B cell (primary cell): ENCODE measurements at regions not wholly inside any gene's neighbourhood (a gene's known extent, or its start where the extent isn't known, plus 50 kb on each side); places are given as distances from the start of the nearest gene placed in this dataset.

Source experiments
- ATAC-seq: fragments of 200-7000 bp; cut with Tn5 transposase; one replicate; pipeline ENCODE4 v1.10.0; 2021; ENCODE audit warnings: low read depth, mild to moderate bottlenecking, moderate number of reproducible peaks, moderate library complexity
- CTCF ChIA-PET: fragments of 350-600 bp; sonication (Branson Sonifier 250); formaldehyde crosslinking; loops from one replicate; lab custom pipeline; 2021; ENCODE audit warnings: antibody characterized with exemption, inconsistent platforms; lab: Charles Lee
- POLR2A ChIA-PET: fragments of 350-600 bp; sonication (Branson Sonifier 250); formaldehyde crosslinking; loops from one replicate; lab custom pipeline; 2021; ENCODE audit warnings: antibody characterized with exemption; lab: Charles Lee
- DNase-seq: peaks from one replicate; pipeline ENCODE4 v3.0.0; 2013
- H2AFZ ChIP-seq: 2 replicates; pipeline ENCODE4 v1.6.1; 2012; ENCODE audit warnings: mild to moderate bottlenecking, low read depth, low read length; ENCODE audit not compliant: insufficient read depth, poor library complexity, severe bottlenecking
- H3K27ac ChIP-seq, 2 donors: 1 replicate in 1 of 2; 2 replicates in 1 of 2; pipeline ENCODE4 v1.5.1; 2012 to 2013; ENCODE audit warnings: low read length in 2 of 2, mild to moderate bottlenecking in 2 of 2, moderate library complexity in 1 of 2
- H3K27me3 ChIP-seq, 4 experiments: fragments of 200-600 bp in 1 of 4; sonication (generic) in 1 of 4; replicated peaks in 1 of 4; 1 replicate in 2 of 4; 2 replicates in 2 of 4; pipeline versions ENCODE4 v1.6.1 to v1.7.0; 2013 to 2016; ENCODE audit warnings: low read length in 3 of 4, mild to moderate bottlenecking in 2 of 4, mixed read lengths in 1 of 4, moderate library complexity in 1 of 4; ENCODE audit not compliant: insufficient read depth in 4 of 4, control insufficient read depth in 3 of 4; ENCODE audit errors: control extremely low read depth in 1 of 4
- H3K36me3 ChIP-seq, 2 experiments: replicated peaks in 1 of 2; 1 replicate in 1 of 2; 2 replicates in 1 of 2; pipeline versions ENCODE4 v1.6.1 to v1.7.1; 2013; ENCODE audit warnings: low read length in 1 of 2; ENCODE audit not compliant: insufficient read depth in 2 of 2, control insufficient read depth in 1 of 2; ENCODE audit errors: control extremely low read depth in 1 of 2, extremely low read depth in 1 of 2
- H3K4me1 ChIP-seq, 2 donors: fragments of 200-600 bp in 1 of 2; sonication (generic) in 1 of 2; 1 replicate in 1 of 2; 2 replicates in 1 of 2; pipeline versions ENCODE4 v1.5.1 to v1.6.1; 2013 to 2017; ENCODE audit warnings: low read length in 2 of 2; ENCODE audit not compliant: control insufficient read depth in 2 of 2, insufficient read depth in 2 of 2
- H3K4me2 ChIP-seq: replicated peaks from 2 replicates; pipeline ENCODE3; 2012; ENCODE audit warnings: mild to moderate bottlenecking, low read depth, low read length; ENCODE audit not compliant: poor library complexity, severe bottlenecking
- H3K4me3 ChIP-seq, 5 experiments: fragments of 200-600 bp in 1 of 5; sonication (generic) in 1 of 5; 1 replicate in 3 of 5; 2 replicates in 2 of 5; pipeline versions ENCODE4 v1.5.1 to v1.7.0; 2011 to 2016; ENCODE audit warnings: low read length in 4 of 5, mild to moderate bottlenecking in 4 of 5, low read depth in 2 of 5, control low read depth in 1 of 5, moderate library complexity in 1 of 5; ENCODE audit not compliant: insufficient read depth in 1 of 5; ENCODE audit errors: control extremely low read depth in 1 of 5, extremely low read depth in 1 of 5
- H3K79me2 ChIP-seq: fragments of 200-600 bp; sonication (generic); one replicate; pipeline ENCODE4 v1.6.0; 2016; ENCODE audit warnings: low read length; ENCODE audit not compliant: control insufficient read depth, insufficient read depth
- H3K9ac ChIP-seq: fragments of 200-600 bp; sonication (generic); 2 replicates; pipeline ENCODE4 v1.6.1; 2017; ENCODE audit warnings: mild to moderate bottlenecking, low read length, moderate library complexity
- H3K9me3 ChIP-seq, 3 donors: one replicate each; pipeline versions ENCODE4 v1.6.1 to v1.7.1; 2013; ENCODE audit warnings: low read length in 2 of 3; ENCODE audit not compliant: control insufficient read depth in 2 of 3, insufficient read depth in 1 of 3; ENCODE audit errors: control extremely low read depth in 1 of 3
- H4K20me1 ChIP-seq: 2 replicates; pipeline ENCODE4 v1.6.0; 2012; ENCODE audit warnings: mild to moderate bottlenecking, low read length; ENCODE audit not compliant: insufficient read depth, control insufficient read depth, poor library complexity, severe bottlenecking
- H3K27ac Mint-ChIP-seq: one replicate; pipeline ENCODE4 v1.8.0; 2021; ENCODE audit warnings: mixed read lengths
- H3K27me3 Mint-ChIP-seq: one replicate; pipeline ENCODE4 v1.8.0; 2021; ENCODE audit warnings: mixed read lengths
- H3K4me1 Mint-ChIP-seq: one replicate; pipeline ENCODE4 v1.8.0; 2021; ENCODE audit warnings: mixed read lengths
- H3K4me3 Mint-ChIP-seq: one replicate; pipeline ENCODE4 v1.8.0; 2021; ENCODE audit warnings: mixed read lengths
- H3K9me3 Mint-ChIP-seq: one replicate; pipeline ENCODE4 v1.8.0; 2022; ENCODE audit warnings: mixed read lengths; ENCODE audit not compliant: insufficient read depth
- CTCF ChIP-seq: fragments of 200-600 bp; IDR thresholded peaks from one replicate; pipeline ENCODE4 v1.8.0; 2022; ENCODE audit warnings: antibody characterized with exemption, mild to moderate bottlenecking
- EZH2 ChIP-seq: IDR thresholded peaks from 2 replicates; pipeline ENCODE4 v1.6.1; 2012; ENCODE audit warnings: borderline replicate concordance, low read depth, mild to moderate bottlenecking, moderate library complexity, low read length; ENCODE audit not compliant: insufficient read depth, poor library complexity, severe bottlenecking
- WGBS: methylation state at CpG from one replicate; pipeline ENCODE4 v1.1.5; 2013; ENCODE audit warnings: missing lambda C conversion rate; ENCODE audit not compliant: insufficient coverage; 5-methylcytosine and 5-hydroxymethylcytosine counted together
- intact Hi-C: fragments of 100-400 bp; cut with micrococcal nuclease; formaldehyde crosslinking; loops from one replicate; pipeline ENCODE4 v1.10.0; 2022

- H3K9me3 Mint-ChIP-seq, result no peaks in the 10 kb centered on the region
- no peak overlapping the region for H3K4me3 Mint-ChIP-seq
- no peaks in the 10 kb centered on the region for H4K20me1 ChIP-seq
- no peak overlapping the region for H3K4me3 ChIP-seq
- no peaks in the 10 kb centered on the region for H3K4me1 Mint-ChIP-seq
- WGBS, result 80% methylated on average over 1 of the region's 1 CpG
- intact Hi-C loops, result no loop called here
- H3K27me3 Mint-ChIP-seq, result no peaks in the 10 kb centered on the region
- no peak overlapping the region for H3K9ac ChIP-seq
- H3K4me2 ChIP-seq, result no peak overlapping the region
- no peaks in the 10 kb centered on the region for H3K9me3 ChIP-seq
- H2AFZ ChIP-seq, result no peak overlapping the region
- H3K4me1 ChIP-seq, result no peaks in the 10 kb centered on the region
- H3K27ac Mint-ChIP-seq, result no peak overlapping the region
- H3K27ac ChIP-seq, result no peak overlapping the region
- DNase-seq, result no peak
- H3K36me3 ChIP-seq, result no peaks in the 10 kb centered on the region
- TF ChIP-seq CTCF, result no peak
- TF ChIP-seq EZH2, result no peak
- CTCF ChIA-PET, result no interaction called here
- ATAC-seq, result no peak
- no peaks in the 10 kb centered on the region for H3K27me3 ChIP-seq
- POLR2A ChIA-PET, result no interaction called here
- no peaks in the 10 kb centered on the region for H3K79me2 ChIP-seq
Observed at GRCh38 chr2:225326969-225327368, 72.5 kb upstream of the NYAP2 start.

GRCh38 chr2:225319872-225320271 lies 79.6 kb upstream of the NYAP2 start:
- Histone ChIP-seq H3K4me3 (no peak overlapping the region), H3K4me2 (no peak overlapping the region), H3K27me3 (no peaks in the 10 kb centered on the region), H3K36me3 (no peaks in the 10 kb centered on the region), H4K20me1 (no peaks in the 10 kb centered on the region), H3K9me3 (peaks cover 2 to 6% (median 5%) of the 10 kb centered on the region in 3 donors), H3K27ac (no peak overlapping the region), H2AFZ (no peak overlapping the region), H3K79me2 (no peaks in the 10 kb centered on the region), H3K4me1 (no peaks in the 10 kb centered on the region), H3K9ac (no peak overlapping the region)
- ChIA-PET CTCF (no interaction called here), POLR2A (no interaction called here)
- TF ChIP-seq EZH2 (no peak), CTCF (no peak)
- DNase-seq (no peak), ATAC-seq (no peak)
- intact Hi-C loops, result no loop called here
- Mint-ChIP-seq H3K27me3 (no peaks in the 10 kb centered on the region), H3K4me3 (no peak overlapping the region), H3K9me3 (peaks cover 2% of the 10 kb centered on the region), H3K4me1 (no peaks in the 10 kb centered on the region), H3K27ac (no peak overlapping the region)
